ENCODE measurements at regions not wholly inside any gene's neighbourhood (a gene's known extent, or its start where the extent isn't known, plus 50 kb on each side); places are given as distances from the start of the nearest gene placed in this dataset.

GRCh38 chr15:26235864-26236263 lies 372.7 kb upstream of the ATP10A start:
- Histone ChIP-seq H3K4me3 (ENCODE audit: low read length) (peak overlapping the region; percentile 40), H3K36me3 (ENCODE audit: insufficient read depth, low read length) (no peaks in the 10 kb centered on the region), H2AFZ (ENCODE audit: low read depth, low read length) (peak overlapping the region; percentile 19), H3K9ac (ENCODE audit: low read length) (peak overlapping the region; percentile 27), H3K4me2 (ENCODE audit: low read length) (no peak overlapping the region), H3K79me2 (replicated peaks; ENCODE audit: insufficient read depth, low read length) (no peaks in the 10 kb centered on the region), H3K27me3 (ENCODE audit: insufficient read depth, low read depth, low read length) (no peaks in the 10 kb centered on the region), H3K27ac (ENCODE audit: low read length) (no peak overlapping the region), H4K20me1 (ENCODE audit: insufficient read depth) (no peaks in the 10 kb centered on the region), H3F3A (ENCODE audit: insufficient read depth, low read length, poor library complexity, severe bottlenecking) (no peaks in the 10 kb centered on the region), H3K9me3 (ENCODE audit: low read length) (no peaks in the 10 kb centered on the region), H3K9me2 (ENCODE audit: insufficient read depth, low read length) (no peaks in the 10 kb centered on the region)
- TF ChIP-seq EZH2 (IDR thresholded peaks at IDR 0.05; ENCODE audit: borderline replicate concordance, insufficient read depth, low read length, poor library complexity, severe bottlenecking) = no peak
- TF ChIP-seq POLR2AphosphoS5 (IDR thresholded peaks at IDR 0.05) = no peak
- peak; percentile 5 for TF ChIP-seq REST (IDR thresholded peaks at IDR 0.05; ENCODE audit: borderline replicate concordance)
- TF ChIP-seq EP300 (conservative IDR thresholded peaks at IDR 0.05; ENCODE audit: poor library complexity, severe bottlenecking) = no peak

GRCh38 chr15:26234976-26235767 lies 372.0 kb upstream of the ATP10A start:
- Histone ChIP-seq H3K79me2 (replicated peaks; ENCODE audit: insufficient read depth, low read length) (no peaks in the 10 kb centered on the region), H3K27me3 (ENCODE audit: insufficient read depth, low read depth, low read length) (no peaks in the 10 kb centered on the region), H4K20me1 (ENCODE audit: insufficient read depth) (no peaks in the 10 kb centered on the region), H3K9me2 (ENCODE audit: insufficient read depth, low read length) (no peaks in the 10 kb centered on the region), H3K4me3 (ENCODE audit: low read length) (peak overlapping the region; percentile 40), H3K36me3 (ENCODE audit: insufficient read depth, low read length) (no peaks in the 10 kb centered on the region), H2AFZ (ENCODE audit: low read depth, low read length) (peak overlapping the region; percentile 19), H3K4me2 (ENCODE audit: low read length) (no peak overlapping the region), H3K27ac (ENCODE audit: low read length) (no peak overlapping the region), H3K9ac (ENCODE audit: low read length) (peak overlapping the region; percentile 27), H3K9me3 (ENCODE audit: low read length) (no peaks in the 10 kb centered on the region), H3F3A (ENCODE audit: insufficient read depth, low read length, poor library complexity, severe bottlenecking) (no peaks in the 10 kb centered on the region)
- no peak for TF ChIP-seq TAF1 (IDR thresholded peaks at IDR 0.05; ENCODE audit: low read depth)
- TF ChIP-seq MXI1 (conservative IDR thresholded peaks at IDR 0.05; ENCODE audit: poor library complexity, severe bottlenecking) = no peak
- TF ChIP-seq CTCF (IDR thresholded peaks at IDR 0.05; ENCODE audit: poor library complexity, severe bottlenecking) = no peak
- no peak for TF ChIP-seq RAD21 (conservative IDR thresholded peaks at IDR 0.05)
- no peak for TF ChIP-seq SMC3 (conservative IDR thresholded peaks at IDR 0.05; ENCODE audit: poor library complexity)
- TF ChIP-seq EZH2 (IDR thresholded peaks at IDR 0.05; ENCODE audit: borderline replicate concordance, insufficient read depth, low read length, poor library complexity, severe bottlenecking) = no peak
- TF ChIP-seq REST (IDR thresholded peaks at IDR 0.05; ENCODE audit: borderline replicate concordance) = no peak
- no peak for TF ChIP-seq EP300 (conservative IDR thresholded peaks at IDR 0.05; ENCODE audit: poor library complexity, severe bottlenecking)
- TF ChIP-seq POLR2AphosphoS5 (IDR thresholded peaks at IDR 0.05) = no peak

Data from neural cell (in vitro differentiated cells).